Neural crest cell (in vitro differentiated cells): ENCODE measurements at regions not wholly inside any gene's neighbourhood (a gene's known extent, or its start where the extent isn't known, plus 50 kb on each side); places are given as distances from the start of the nearest gene placed in this dataset.

Source experiments
- DNase-seq: peaks from one replicate; pipeline ENCODE4 v3.0.0; 2021; ENCODE audit warnings: low read depth, mixed read lengths, low spot score
- H3K27ac Mint-ChIP-seq: one replicate; pipeline ENCODE4 v1.8.0; 2021; ENCODE audit warnings: mild to moderate bottlenecking, mixed read lengths; ENCODE audit not compliant: unreplicated experiment
- H3K27me3 Mint-ChIP-seq: 2 replicates; pipeline ENCODE4 v1.8.0; 2021; ENCODE audit warnings: low read depth, mild to moderate bottlenecking, mixed read lengths
- H3K36me3 Mint-ChIP-seq: 2 replicates; pipeline ENCODE4 v1.8.0; 2021; ENCODE audit warnings: low read depth, mild to moderate bottlenecking, mixed read lengths
- H3K4me1 Mint-ChIP-seq: 2 replicates; pipeline ENCODE4 v1.8.0; 2021; ENCODE audit warnings: mixed read lengths
- H3K4me3 Mint-ChIP-seq: one replicate; pipeline ENCODE4 v1.8.0; 2021; ENCODE audit warnings: mild to moderate bottlenecking, mixed read lengths
- H3K9me3 Mint-ChIP-seq: 2 replicates; pipeline ENCODE4 v1.8.0; 2021; ENCODE audit warnings: mixed read lengths
- CTCF ChIP-seq: fragments of 200-600 bp; sonication (generic); conservative IDR thresholded peaks from 2 replicates; pipeline ENCODE4 v1.5.0; 2021; ENCODE audit warnings: antibody characterized with exemption, mild to moderate bottlenecking

GRCh38 chr5:168159425-168159824 is 132.0 kb upstream of the WWC1 start:
- Mint-ChIP-seq H3K36me3 (no peaks in the 10 kb centered on the region), H3K9me3 (no peaks in the 10 kb centered on the region), H3K27me3 (no peaks in the 10 kb centered on the region), H3K4me1 (peaks cover 21% of the 10 kb centered on the region), H3K27ac (no peak overlapping the region), H3K4me3 (no peak overlapping the region)
- no peak for TF ChIP-seq CTCF
- no peak for DNase-seq

GRCh38 chr5:168162464-168162863 is 129.0 kb upstream of the WWC1 start:
- H3K27me3 Mint-ChIP-seq = peaks cover 17% of the 10 kb centered on the region
- TF ChIP-seq CTCF = no peak
- DNase-seq = no peak
- no peaks in the 10 kb centered on the region for H3K36me3 Mint-ChIP-seq
- H3K4me1 Mint-ChIP-seq = peaks cover 32% of the 10 kb centered on the region
- H3K9me3 Mint-ChIP-seq = no peaks in the 10 kb centered on the region
- no peak overlapping the region for H3K4me3 Mint-ChIP-seq
- peak overlapping the region; percentile 5 for H3K27ac Mint-ChIP-seq

DNA sequence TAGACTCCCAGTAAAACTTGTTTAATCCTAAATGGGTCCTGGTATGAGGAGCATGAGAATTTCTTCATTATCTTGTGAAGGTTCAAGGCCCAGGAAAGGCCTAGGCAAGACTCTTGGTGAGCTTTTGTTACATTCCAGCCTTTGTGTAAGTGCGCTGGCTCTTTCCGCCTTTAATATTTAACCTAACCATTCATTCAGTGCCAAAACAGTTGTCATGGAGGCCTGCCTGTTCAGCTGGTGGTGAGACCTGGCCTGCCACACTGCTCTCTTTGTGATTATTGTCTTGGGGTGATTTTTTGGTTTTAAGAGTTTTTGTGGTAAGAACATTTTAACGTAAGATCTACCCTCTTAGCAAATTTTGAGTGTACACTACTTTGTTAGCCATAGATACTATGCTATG is 127.5 kb upstream of the WWC1 start:
- Mint-ChIP-seq H3K4me1 (peaks cover 32% of the 10 kb centered on the region), H3K4me3 (no peak overlapping the region), H3K36me3 (no peaks in the 10 kb centered on the region), H3K27ac (no peak overlapping the region), H3K9me3 (no peaks in the 10 kb centered on the region), H3K27me3 (peaks cover 20% of the 10 kb centered on the region)
- DNase-seq = no peak
- TF ChIP-seq CTCF = no peak

DNA sequence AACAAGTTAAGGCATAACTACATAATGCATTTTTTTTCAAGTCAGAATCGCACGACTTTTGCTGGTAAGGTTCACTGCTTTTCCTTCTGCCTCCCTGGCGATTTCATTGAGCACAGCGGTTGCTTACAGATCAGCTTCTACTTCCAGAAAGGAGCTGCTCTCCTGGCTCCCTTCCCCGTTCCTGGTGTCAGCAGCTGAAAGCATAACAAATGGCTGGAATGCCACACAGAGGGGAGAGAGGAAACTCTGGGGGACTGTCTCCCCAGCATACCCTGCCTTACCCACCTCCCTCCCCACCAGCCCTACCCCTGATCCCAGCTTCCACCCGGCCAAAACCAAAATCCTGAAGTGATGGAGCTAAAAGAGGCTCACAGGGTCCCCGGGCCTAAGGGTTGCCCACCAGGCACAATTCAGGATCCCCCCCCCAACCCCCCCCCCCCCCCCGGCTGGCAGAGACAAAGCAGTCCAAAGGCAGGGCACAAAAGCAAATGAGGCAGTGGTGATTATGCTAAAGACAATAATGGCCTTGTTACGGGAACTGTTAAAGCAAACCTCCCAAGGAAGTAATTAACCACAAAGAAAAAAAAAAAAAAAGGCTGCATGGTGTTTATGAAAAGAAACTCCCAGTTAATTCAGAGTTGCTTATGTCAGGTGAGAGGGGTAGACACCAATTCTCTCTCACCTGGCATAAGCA is 126.1 kb upstream of the WWC1 start:
- Mint-ChIP-seq H3K36me3 (no peaks in the 10 kb centered on the region), H3K27ac (no peak overlapping the region), H3K4me1 (peaks cover 24% of the 10 kb centered on the region), H3K27me3 (peaks cover 31% of the 10 kb centered on the region), H3K9me3 (no peaks in the 10 kb centered on the region), H3K4me3 (no peak overlapping the region)
- TF ChIP-seq CTCF = no peak
- DNase-seq = no peak

GRCh38 chr5:168165977-168166376 is 125.5 kb upstream of the WWC1 start:
- Mint-ChIP-seq H3K27me3 (peaks cover 35% of the 10 kb centered on the region), H3K9me3 (no peaks in the 10 kb centered on the region), H3K36me3 (no peaks in the 10 kb centered on the region), H3K27ac (no peak overlapping the region), H3K4me1 (peaks cover 24% of the 10 kb centered on the region), H3K4me3 (no peak overlapping the region)
- DNase-seq = no peak
- no peak for TF ChIP-seq CTCF
